Gastrocnemius medialis (tissue), 4 donors: ENCODE measurements at regions not wholly inside any gene's neighbourhood (a gene's known extent, or its start where the extent isn't known, plus 50 kb on each side); places are given as distances from the start of the nearest gene placed in this dataset.

Experiments used
- POLR2A ChIP-seq, 2 donors: fragments of 450-650 bp; IDR thresholded peaks; one replicate each; pipeline ENCODE4 v1.6.1; 2017; ENCODE audit warnings: antibody characterized with exemption in 2 of 2, mild to moderate bottlenecking in 2 of 2, moderate library complexity in 2 of 2
- TF ChIP-seq, protein P1 (sequence below), 5 experiments: fragments of 450-650 bp in 3 of 5; fragments of 200-600 bp in 2 of 5; sonication (generic) in 2 of 5; IDR thresholded peaks in 4 of 5; conservative IDR thresholded peaks in 1 of 5; 1 replicate in 4 of 5; 2 replicates in 1 of 5; pipeline ENCODE4 v1.5.1; 2016 to 2019; ENCODE audit warnings: antibody characterized with exemption in 5 of 5, mild to moderate bottlenecking in 3 of 5, moderate library complexity in 3 of 5

DNA sequence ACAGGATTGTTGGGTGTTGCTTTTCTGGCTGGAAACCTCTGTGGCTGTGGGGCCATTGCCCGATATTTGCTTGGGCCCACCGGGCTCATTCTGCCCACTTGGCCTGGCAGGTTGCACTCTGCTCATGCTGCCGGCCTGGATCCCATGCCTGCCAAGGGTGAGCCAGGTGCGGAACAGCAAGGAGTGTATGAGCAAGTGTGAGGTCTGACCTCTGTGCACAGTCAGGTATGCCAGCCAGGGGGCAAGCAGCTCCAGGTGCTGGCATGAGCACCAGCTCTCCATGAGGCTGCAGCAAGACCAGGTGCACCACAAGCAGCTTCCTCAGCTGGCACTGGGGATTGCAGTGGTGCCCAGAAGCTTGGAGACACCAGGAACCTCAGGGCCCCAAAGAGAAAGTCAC, 65.4 kb upstream of the KIF5B start:
- TF ChIP-seq, protein P1, sequence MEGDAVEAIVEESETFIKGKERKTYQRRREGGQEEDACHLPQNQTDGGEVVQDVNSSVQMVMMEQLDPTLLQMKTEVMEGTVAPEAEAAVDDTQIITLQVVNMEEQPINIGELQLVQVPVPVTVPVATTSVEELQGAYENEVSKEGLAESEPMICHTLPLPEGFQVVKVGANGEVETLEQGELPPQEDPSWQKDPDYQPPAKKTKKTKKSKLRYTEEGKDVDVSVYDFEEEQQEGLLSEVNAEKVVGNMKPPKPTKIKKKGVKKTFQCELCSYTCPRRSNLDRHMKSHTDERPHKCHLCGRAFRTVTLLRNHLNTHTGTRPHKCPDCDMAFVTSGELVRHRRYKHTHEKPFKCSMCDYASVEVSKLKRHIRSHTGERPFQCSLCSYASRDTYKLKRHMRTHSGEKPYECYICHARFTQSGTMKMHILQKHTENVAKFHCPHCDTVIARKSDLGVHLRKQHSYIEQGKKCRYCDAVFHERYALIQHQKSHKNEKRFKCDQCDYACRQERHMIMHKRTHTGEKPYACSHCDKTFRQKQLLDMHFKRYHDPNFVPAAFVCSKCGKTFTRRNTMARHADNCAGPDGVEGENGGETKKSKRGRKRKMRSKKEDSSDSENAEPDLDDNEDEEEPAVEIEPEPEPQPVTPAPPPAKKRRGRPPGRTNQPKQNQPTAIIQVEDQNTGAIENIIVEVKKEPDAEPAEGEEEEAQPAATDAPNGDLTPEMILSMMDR (IDR thresholded peaks at IDR 0.05 in 4 of 5, conservative IDR thresholded peaks at IDR 0.05 in 1 of 5): no peak
- no peak for TF ChIP-seq POLR2A (IDR thresholded peaks at IDR 0.05)
